Neural cell (in vitro differentiated cells): ENCODE measurements at regions not wholly inside any gene's neighbourhood (a gene's known extent, or its start where the extent isn't known, plus 50 kb on each side); places are given as distances from the start of the nearest gene placed in this dataset.
A peak's percentile ranks its signal among the peaks of the same experiment; 100 is the strongest.

ENCODE experiments used
- H2AFZ ChIP-seq: fragments of 200-600, 300-800 bp; sonication (generic), shearing (Covaris generic); 2 replicates; pipeline ENCODE4 v1.6.0; 2014; ENCODE audit warnings: low read depth, mild to moderate bottlenecking, antibody characterized with exemption, low read length, moderate library complexity
- H3F3A ChIP-seq: fragments of 200-600 bp; shearing (Covaris generic); 2 replicates; pipeline ENCODE4 v1.6.1; 2016; ENCODE audit warnings: mild to moderate bottlenecking, moderate library complexity, mixed read lengths, antibody characterized with exemption, low read length; ENCODE audit not compliant: insufficient read depth, poor library complexity, severe bottlenecking
- H3K27ac ChIP-seq: fragments of 200-600, 300-800 bp; sonication (generic), shearing (Covaris generic); 2 replicates; pipeline ENCODE4 v1.5.1; 2014; ENCODE audit warnings: mild to moderate bottlenecking, low read length, moderate library complexity
- H3K27me3 ChIP-seq: fragments of 300-800, 200-600 bp; sonication (generic), shearing (Covaris generic); 2 replicates; pipeline ENCODE4 v1.6.0; 2014; ENCODE audit warnings: mild to moderate bottlenecking, low read depth, low read length, moderate library complexity; ENCODE audit not compliant: insufficient read depth
- H3K36me3 ChIP-seq: fragments of 300-800, 200-600 bp; sonication (generic), shearing (Covaris generic); 2 replicates; pipeline ENCODE4 v1.5.1; 2014; ENCODE audit warnings: mild to moderate bottlenecking, antibody characterized with exemption, low read length, moderate library complexity; ENCODE audit not compliant: insufficient read depth
- H3K4me2 ChIP-seq: fragments of 300-800, 200-600 bp; sonication (generic), shearing (Covaris generic); 2 replicates; pipeline ENCODE4 v1.6.0; 2014; ENCODE audit warnings: mild to moderate bottlenecking, low read length
- H3K4me3 ChIP-seq: fragments of 300-800, 200-600 bp; sonication (generic), shearing (Covaris generic); 2 replicates; pipeline ENCODE4 v1.5.1; 2014; ENCODE audit warnings: mild to moderate bottlenecking, low read length, moderate library complexity
- H3K79me2 ChIP-seq: fragments of 200-600 bp; shearing (Covaris generic); replicated peaks from 2 replicates; pipeline ENCODE4 v1.6.0; 2014; ENCODE audit warnings: mild to moderate bottlenecking, low read length, moderate library complexity; ENCODE audit not compliant: insufficient read depth
- H3K9ac ChIP-seq: fragments of 300-800, 200-600 bp; sonication (generic), shearing (Covaris generic); 2 replicates; pipeline ENCODE4 v1.6.1; 2016; ENCODE audit warnings: mild to moderate bottlenecking, low read length, mixed read lengths
- H3K9me2 ChIP-seq: fragments of 200-600 bp; shearing (Covaris generic); 2 replicates; pipeline ENCODE4 v1.6.1; 2016; ENCODE audit warnings: mild to moderate bottlenecking, low read length, mixed read lengths; ENCODE audit not compliant: insufficient read depth
- H3K9me3 ChIP-seq: fragments of 200-600, 300-800 bp; sonication (generic), shearing (Covaris generic); 2 replicates; pipeline ENCODE4 v1.6.1; 2016; ENCODE audit warnings: mild to moderate bottlenecking, mixed run types, low read length, moderate library complexity, mixed read lengths
- H4K20me1 ChIP-seq: fragments of 200-600 bp; shearing (Covaris generic); 2 replicates; pipeline ENCODE4 v1.6.1; 2016; ENCODE audit warnings: mild to moderate bottlenecking, mixed run types; ENCODE audit not compliant: insufficient read depth
- CTCF ChIP-seq: fragments of 450-650 bp; IDR thresholded peaks from 2 replicates; pipeline ENCODE4 v1.5.1; 2014; ENCODE audit warnings: antibody characterized with exemption, mild to moderate bottlenecking, moderate library complexity; ENCODE audit not compliant: poor library complexity, severe bottlenecking
- EP300 ChIP-seq: fragments of 450-650 bp; conservative IDR thresholded peaks from 2 replicates; pipeline ENCODE4 v1.6.1; 2014; ENCODE audit warnings: antibody characterized with exemption, mild to moderate bottlenecking, moderate library complexity; ENCODE audit not compliant: poor library complexity, severe bottlenecking
- EZH2 ChIP-seq: fragments of 200-600, 300-800 bp; shearing (Covaris generic), sonication (generic); IDR thresholded peaks from 2 replicates; pipeline ENCODE4 v1.6.1; 2014; ENCODE audit warnings: antibody characterized with exemption, low read length, borderline replicate concordance, mild to moderate bottlenecking; ENCODE audit not compliant: insufficient read depth, poor library complexity, severe bottlenecking
- MXI1 ChIP-seq: fragments of 450-650 bp; conservative IDR thresholded peaks from 2 replicates; pipeline ENCODE4 v1.6.1; 2014; ENCODE audit warnings: antibody characterized with exemption, mild to moderate bottlenecking; ENCODE audit not compliant: poor library complexity, severe bottlenecking
- POLR2AphosphoS5 ChIP-seq: IDR thresholded peaks from 2 replicates; pipeline ENCODE4 v1.6.1; 2012
- RAD21 ChIP-seq: fragments of 450-650 bp; conservative IDR thresholded peaks from 2 replicates; pipeline ENCODE4 v1.6.1; 2014; ENCODE audit warnings: antibody characterized with exemption, mild to moderate bottlenecking, moderate library complexity
- SMC3 ChIP-seq: fragments of 450-650 bp; conservative IDR thresholded peaks from 2 replicates; pipeline ENCODE4 v1.6.1; 2014; ENCODE audit warnings: antibody characterized with exemption, mild to moderate bottlenecking, moderate library complexity; ENCODE audit not compliant: poor library complexity
- TAF1 ChIP-seq: IDR thresholded peaks from 2 replicates; pipeline ENCODE4 v1.6.1; 2012; ENCODE audit warnings: low read depth
- TF ChIP-seq, protein P1 (sequence below): IDR thresholded peaks from 2 replicates; pipeline ENCODE4 v1.6.1; 2012; ENCODE audit warnings: borderline replicate concordance

DNA sequence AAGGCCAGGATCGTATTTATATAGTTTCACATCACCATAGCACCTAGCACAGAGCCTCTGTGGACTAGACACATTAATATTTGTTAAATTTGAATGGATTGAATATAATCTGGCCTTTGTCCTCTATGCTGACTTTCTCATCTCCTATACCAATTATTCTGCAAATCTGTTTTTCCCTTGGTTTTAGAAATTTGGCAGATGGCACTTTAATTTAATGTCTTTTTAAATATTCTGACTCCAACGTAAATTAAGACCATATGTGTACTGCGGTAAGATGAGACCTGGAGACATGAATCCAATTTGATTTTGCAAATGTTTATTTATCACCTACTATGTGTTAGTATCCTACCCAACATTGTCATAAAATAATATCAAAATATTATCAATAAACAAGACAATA is 1281.9 kb upstream of the PIK3C3 start:
- Histone ChIP-seq H3K79me2 (no peaks in the 10 kb centered on the region), H2AFZ (no peak overlapping the region), H3K9me3 (no peaks in the 10 kb centered on the region), H4K20me1 (no peaks in the 10 kb centered on the region), H3K9ac (no peak overlapping the region), H3K36me3 (no peaks in the 10 kb centered on the region), H3F3A (no peaks in the 10 kb centered on the region), H3K9me2 (no peaks in the 10 kb centered on the region), H3K27me3 (no peaks in the 10 kb centered on the region), H3K27ac (no peak overlapping the region), H3K4me2 (no peak overlapping the region), H3K4me3 (no peak overlapping the region)
- TF ChIP-seq TAF1 = no peak
- TF ChIP-seq SMC3 = no peak
- TF ChIP-seq POLR2AphosphoS5 = no peak
- no peak for TF ChIP-seq EP300
- no peak for TF ChIP-seq RAD21
- no peak for TF ChIP-seq CTCF
- no peak for TF ChIP-seq EZH2
- TF ChIP-seq, protein P1, sequence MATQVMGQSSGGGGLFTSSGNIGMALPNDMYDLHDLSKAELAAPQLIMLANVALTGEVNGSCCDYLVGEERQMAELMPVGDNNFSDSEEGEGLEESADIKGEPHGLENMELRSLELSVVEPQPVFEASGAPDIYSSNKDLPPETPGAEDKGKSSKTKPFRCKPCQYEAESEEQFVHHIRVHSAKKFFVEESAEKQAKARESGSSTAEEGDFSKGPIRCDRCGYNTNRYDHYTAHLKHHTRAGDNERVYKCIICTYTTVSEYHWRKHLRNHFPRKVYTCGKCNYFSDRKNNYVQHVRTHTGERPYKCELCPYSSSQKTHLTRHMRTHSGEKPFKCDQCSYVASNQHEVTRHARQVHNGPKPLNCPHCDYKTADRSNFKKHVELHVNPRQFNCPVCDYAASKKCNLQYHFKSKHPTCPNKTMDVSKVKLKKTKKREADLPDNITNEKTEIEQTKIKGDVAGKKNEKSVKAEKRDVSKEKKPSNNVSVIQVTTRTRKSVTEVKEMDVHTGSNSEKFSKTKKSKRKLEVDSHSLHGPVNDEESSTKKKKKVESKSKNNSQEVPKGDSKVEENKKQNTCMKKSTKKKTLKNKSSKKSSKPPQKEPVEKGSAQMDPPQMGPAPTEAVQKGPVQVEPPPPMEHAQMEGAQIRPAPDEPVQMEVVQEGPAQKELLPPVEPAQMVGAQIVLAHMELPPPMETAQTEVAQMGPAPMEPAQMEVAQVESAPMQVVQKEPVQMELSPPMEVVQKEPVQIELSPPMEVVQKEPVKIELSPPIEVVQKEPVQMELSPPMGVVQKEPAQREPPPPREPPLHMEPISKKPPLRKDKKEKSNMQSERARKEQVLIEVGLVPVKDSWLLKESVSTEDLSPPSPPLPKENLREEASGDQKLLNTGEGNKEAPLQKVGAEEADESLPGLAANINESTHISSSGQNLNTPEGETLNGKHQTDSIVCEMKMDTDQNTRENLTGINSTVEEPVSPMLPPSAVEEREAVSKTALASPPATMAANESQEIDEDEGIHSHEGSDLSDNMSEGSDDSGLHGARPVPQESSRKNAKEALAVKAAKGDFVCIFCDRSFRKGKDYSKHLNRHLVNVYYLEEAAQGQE = no peak
- no peak for TF ChIP-seq MXI1

DNA sequence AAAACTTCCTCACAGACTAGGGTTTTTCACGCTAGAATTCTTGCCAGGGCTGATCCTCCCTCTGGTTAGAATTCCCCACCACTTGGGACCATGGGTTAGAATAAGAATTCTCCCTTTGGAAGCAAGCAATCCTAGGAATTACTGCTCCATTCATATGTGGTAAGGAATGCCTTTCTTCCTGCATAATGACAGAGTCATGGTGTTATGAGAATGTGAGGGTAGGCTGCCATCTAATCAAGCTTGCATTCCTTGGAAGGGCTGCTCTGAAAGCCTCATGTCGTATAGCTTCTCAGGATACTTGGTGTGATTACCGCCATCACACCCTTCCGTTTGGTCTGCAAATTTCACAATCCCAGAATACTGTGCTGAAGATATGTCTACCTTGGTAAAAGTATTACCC is 1282.4 kb upstream of the PIK3C3 start:
- no peak overlapping the region for H3K27ac ChIP-seq
- H3K4me3 ChIP-seq = no peak overlapping the region
- H3K79me2 ChIP-seq = no peaks in the 10 kb centered on the region
- H3K9ac ChIP-seq = no peak overlapping the region
- H3K36me3 ChIP-seq = no peaks in the 10 kb centered on the region
- no peaks in the 10 kb centered on the region for H3K27me3 ChIP-seq
- no peak overlapping the region for H3K4me2 ChIP-seq
- no peaks in the 10 kb centered on the region for H3K9me3 ChIP-seq
- no peaks in the 10 kb centered on the region for H3F3A ChIP-seq
- H3K9me2 ChIP-seq = no peaks in the 10 kb centered on the region
- TF ChIP-seq TAF1 = no peak
- no peak for TF ChIP-seq MXI1
- TF ChIP-seq, protein P1 = peak; percentile 37
- H2AFZ ChIP-seq = no peak overlapping the region
- no peaks in the 10 kb centered on the region for H4K20me1 ChIP-seq
